Loucy (cell line): ENCODE measurements at regions not wholly inside any gene's neighbourhood (a gene's known extent, or its start where the extent isn't known, plus 50 kb on each side); places are given as distances from the start of the nearest gene placed in this dataset.

Source experiments
- EZH2phosphoT487 ChIP-seq: fragments of 200-600 bp; IDR thresholded peaks from 2 replicates; pipeline ENCODE4 v1.6.1; 2018; ENCODE audit warnings: antibody characterized with exemption, mild to moderate bottlenecking, moderate library complexity, borderline replicate concordance
- TF ChIP-seq, protein P1 (sequence below): fragments of 200-600 bp; sonication (generic); conservative IDR thresholded peaks from 2 replicates; pipeline ENCODE4 v1.5.1; 2014; ENCODE audit warnings: mild to moderate bottlenecking, antibody characterized with exemption, low read length

DNA sequence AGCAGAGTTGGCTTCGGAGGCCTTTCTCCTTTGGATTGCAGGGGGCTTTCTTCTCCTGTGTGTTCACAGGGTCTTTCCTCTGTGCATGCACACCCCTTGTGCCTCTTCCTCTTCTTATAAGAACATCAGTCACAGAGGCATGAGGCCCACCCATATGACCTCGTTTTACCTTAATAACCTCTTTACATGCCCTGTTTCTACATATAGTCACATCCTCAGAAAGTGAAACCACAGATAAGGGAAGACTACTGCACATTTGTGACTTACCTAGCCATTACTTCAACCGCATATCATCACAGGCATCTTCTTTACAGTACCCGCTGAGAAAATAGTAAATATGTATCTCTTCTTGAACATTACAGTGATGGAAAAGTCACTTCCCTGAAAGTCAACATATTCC lies 204.9 kb upstream of the TARS1 start:
- TF ChIP-seq, protein P1, sequence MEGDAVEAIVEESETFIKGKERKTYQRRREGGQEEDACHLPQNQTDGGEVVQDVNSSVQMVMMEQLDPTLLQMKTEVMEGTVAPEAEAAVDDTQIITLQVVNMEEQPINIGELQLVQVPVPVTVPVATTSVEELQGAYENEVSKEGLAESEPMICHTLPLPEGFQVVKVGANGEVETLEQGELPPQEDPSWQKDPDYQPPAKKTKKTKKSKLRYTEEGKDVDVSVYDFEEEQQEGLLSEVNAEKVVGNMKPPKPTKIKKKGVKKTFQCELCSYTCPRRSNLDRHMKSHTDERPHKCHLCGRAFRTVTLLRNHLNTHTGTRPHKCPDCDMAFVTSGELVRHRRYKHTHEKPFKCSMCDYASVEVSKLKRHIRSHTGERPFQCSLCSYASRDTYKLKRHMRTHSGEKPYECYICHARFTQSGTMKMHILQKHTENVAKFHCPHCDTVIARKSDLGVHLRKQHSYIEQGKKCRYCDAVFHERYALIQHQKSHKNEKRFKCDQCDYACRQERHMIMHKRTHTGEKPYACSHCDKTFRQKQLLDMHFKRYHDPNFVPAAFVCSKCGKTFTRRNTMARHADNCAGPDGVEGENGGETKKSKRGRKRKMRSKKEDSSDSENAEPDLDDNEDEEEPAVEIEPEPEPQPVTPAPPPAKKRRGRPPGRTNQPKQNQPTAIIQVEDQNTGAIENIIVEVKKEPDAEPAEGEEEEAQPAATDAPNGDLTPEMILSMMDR: no peak
- no peak for TF ChIP-seq EZH2phosphoT487
